GM12878 (cell line): ENCODE measurements at regions not wholly inside any gene's neighbourhood (a gene's known extent, or its start where the extent isn't known, plus 50 kb on each side); places are given as distances from the start of the nearest gene placed in this dataset.

ENCODE experiments used
- ATAC-seq: fragments of 200-7000 bp; cut with Tn5 transposase; 3 replicates; pipeline ENCODE4 v1.9.1; 2020; ENCODE audit warnings: mild to moderate bottlenecking, moderate library complexity
- BruUV-seq: library from RNA; stranded (reverse); fragments of 400-500 nt; replicated peaks from 2 replicates; lab custom pipeline; 2021; lab: Mats Ljungman, UMichigan
- CTCF ChIA-PET: fragments of 300-600 bp; sonication (Branson Sonifier 250); formaldehyde crosslinking; extraction: SDS; loops from one replicate; lab custom pipeline; 2021; ENCODE audit warnings: inconsistent platforms; lab: Yijun Ruan, JAX
- POLR2A ChIA-PET: fragments of 350-600 bp; formaldehyde crosslinking; extraction: SDS; loops from one replicate; lab custom pipeline; 2021; ENCODE audit warnings: inconsistent platforms; lab: Charles Lee
- RAD21 ChIA-PET: fragments of 300-600 bp; sonication (Branson Sonifier 250); formaldehyde crosslinking; loops from one replicate; lab custom pipeline; 2023; ENCODE audit warnings: antibody characterized with exemption; ENCODE audit not compliant: unreplicated experiment; lab: Charles Lee
- SMC1A ChIA-PET: fragments of 300-600 bp; sonication (Branson Sonifier 250); formaldehyde crosslinking; loops from one replicate; lab custom pipeline; 2023; ENCODE audit not compliant: unreplicated experiment, uncharacterized antibody; lab: Charles Lee
- DNase-seq: peaks from one replicate; pipeline ENCODE4 v3.0.0-alpha.2; 2011; ENCODE audit warnings: low read depth, low spot score
- FAIRE-seq: peaks from 3 replicates; lab custom pipeline; 2011; peaks lifted over from hg19 to GRCh38; lab: Jason Lieb, UNC
- H2AFZ ChIP-seq: 2 replicates; pipeline ENCODE4 v1.6.0; 2011; ENCODE audit warnings: low read depth, low read length, control low read depth; ENCODE audit not compliant: control insufficient read depth
- H3K27ac ChIP-seq: 2 replicates; pipeline ENCODE4 v1.5.1; 2011; ENCODE audit warnings: control low read depth; ENCODE audit not compliant: control insufficient read depth, insufficient read depth
- H3K27me3 ChIP-seq, 2 experiments: replicated peaks in 1 of 2; 2 replicates each; pipeline versions ENCODE4 v1.6.0 to v1.6.1; 2011; ENCODE audit warnings: low read length in 1 of 2; ENCODE audit not compliant: control insufficient read depth in 2 of 2, insufficient read depth in 2 of 2
- H3K36me3 ChIP-seq, 2 experiments: 2 replicates each; pipeline ENCODE4 v1.5.1; 2011; ENCODE audit warnings: low read length in 1 of 2; ENCODE audit not compliant: control insufficient read depth in 2 of 2, insufficient read depth in 2 of 2
- H3K4me1 ChIP-seq: 2 replicates; pipeline ENCODE4 v1.6.1; 2011; ENCODE audit warnings: mild to moderate bottlenecking, low read length, moderate library complexity, mixed read lengths; ENCODE audit not compliant: control insufficient read depth, insufficient read depth
- H3K4me2 ChIP-seq: 2 replicates; pipeline ENCODE4 v1.6.0; 2011; ENCODE audit warnings: control low read depth; ENCODE audit not compliant: control insufficient read depth, insufficient read depth
- H3K4me3 ChIP-seq: fragments of 200-600 bp; sonication (generic); 2 replicates; pipeline ENCODE4 v1.5.1; 2016
- H3K79me2 ChIP-seq: 2 replicates; pipeline ENCODE4 v1.6.0; 2011; ENCODE audit warnings: low read length; ENCODE audit not compliant: control insufficient read depth, insufficient read depth
- H3K9ac ChIP-seq: 2 replicates; pipeline ENCODE4 v1.8.0; 2011; ENCODE audit warnings: low read length, control low read depth, mixed read lengths; ENCODE audit not compliant: control insufficient read depth, insufficient read depth
- H3K9me3 ChIP-seq: replicated peaks from 3 replicates; pipeline ENCODE4 v1.5.1; 2011; ENCODE audit warnings: mild to moderate bottlenecking, low read length; ENCODE audit not compliant: control insufficient read depth, insufficient read depth
- H4K20me1 ChIP-seq: 2 replicates; pipeline ENCODE4 v1.6.0; 2011; ENCODE audit not compliant: control insufficient read depth, insufficient read depth
- ATF7 ChIP-seq: fragments of 450-650 bp; IDR thresholded peaks from 2 replicates; pipeline ENCODE4 v1.6.1; 2016; ENCODE audit warnings: low read depth, mild to moderate bottlenecking
- CBFB ChIP-seq: IDR thresholded peaks from 2 replicates; pipeline ENCODE4 v1.6.1; 2016; ENCODE audit warnings: antibody characterized with exemption, low read depth
- ELK1 ChIP-seq: IDR thresholded peaks from 2 replicates; pipeline ENCODE4 v1.6.1; 2012; ENCODE audit warnings: low read depth, low read length, improper control_type of control experiment
- EP300 ChIP-seq, 2 experiments: fragments of 150-350 bp in 1 of 2; IDR thresholded peaks; 2 replicates each; pipeline ENCODE4 v1.6.1; 2011 to 2012; ENCODE audit warnings: low read depth in 2 of 2, low read length in 2 of 2, borderline replicate concordance in 1 of 2, improper control_type of control experiment in 1 of 2, inconsistent platforms in 1 of 2; ENCODE audit not compliant: control insufficient read depth in 1 of 2
- IKZF2 ChIP-seq, 2 experiments: fragments of 450-650 bp; IDR thresholded peaks; 2 replicates each; pipeline ENCODE4 v1.6.1; 2017; ENCODE audit warnings: mild to moderate bottlenecking in 2 of 2, moderate library complexity in 2 of 2
- NFYA ChIP-seq: IDR thresholded peaks from 2 replicates; pipeline ENCODE4 v1.6.1; 2011; ENCODE audit warnings: low read depth, mild to moderate bottlenecking, low read length, improper control_type of control experiment, borderline replicate concordance
- NR2C2 ChIP-seq: IDR thresholded peaks from 2 replicates; pipeline ENCODE4 v1.6.1; 2011; ENCODE audit warnings: borderline replicate concordance, low read depth; ENCODE audit not compliant: control insufficient read depth, insufficient read length
- POLR2A ChIP-seq: IDR thresholded peaks from 2 replicates; pipeline ENCODE4 v1.6.1; 2011; ENCODE audit warnings: low read depth, mild to moderate bottlenecking, low read length
- RB1 ChIP-seq: fragments of 450-650 bp; formaldehyde crosslinking; IDR thresholded peaks from 2 replicates; pipeline ENCODE4 v1.6.1; 2017; ENCODE audit warnings: mild to moderate bottlenecking, borderline replicate concordance
- RELA ChIP-seq: fragments of 450-650 bp; IDR thresholded peaks from 2 replicates; pipeline ENCODE4 v1.8.0; 2014; ENCODE audit warnings: borderline replicate concordance; ENCODE audit not compliant: partially characterized antibody
- SMC3 ChIP-seq: IDR thresholded peaks from 2 replicates; pipeline ENCODE4 v1.6.1; 2011; ENCODE audit warnings: low read length, improper control_type of control experiment, borderline replicate concordance
- STAT1 ChIP-seq: fragments of 450-650 bp; conservative IDR thresholded peaks from 2 replicates; pipeline ENCODE4 v1.6.1; 2014; ENCODE audit warnings: antibody characterized with exemption, mild to moderate bottlenecking
- USF1 ChIP-seq: IDR thresholded peaks from 2 replicates; pipeline ENCODE4 v1.6.1; 2011; ENCODE audit warnings: borderline replicate concordance, low read depth, mild to moderate bottlenecking, moderate library complexity, mixed read lengths, low read length; ENCODE audit not compliant: insufficient read depth; ENCODE audit errors: extremely low read length
- USF2 ChIP-seq: IDR thresholded peaks from 2 replicates; pipeline ENCODE4 v1.6.1; 2011; ENCODE audit warnings: low read depth, low read length, improper control_type of control experiment, borderline replicate concordance
- WGBS: methylation state at CpG from one replicate; pipeline ENCODE4 v1.1.6; 2016; ENCODE audit warnings: low lambda C conversion rate; ENCODE audit not compliant: insufficient replicate concordance, insufficient coverage; ENCODE audit errors: missing lambda C conversion rate; 5-methylcytosine and 5-hydroxymethylcytosine counted together
- in situ Hi-C: fragments of 300-500 bp; cut with MboI; formaldehyde crosslinking; loops from 9 replicates; pipeline ENCODE4 v1.14.3; 2018; ENCODE audit warnings: mixed read lengths
- intact Hi-C: fragments of 100-400 bp; cut with micrococcal nuclease; formaldehyde crosslinking; loops from one replicate; pipeline ENCODE4 v1.14.2; 2022; ENCODE audit not compliant: unreplicated experiment
- TF ChIP-seq, protein P1 (sequence below): fragments of 450-650 bp; IDR thresholded peaks from 2 replicates; pipeline ENCODE4 v1.6.1; 2017; ENCODE audit warnings: antibody characterized with exemption, mild to moderate bottlenecking, moderate library complexity
- TF ChIP-seq, protein P2 (sequence below): fragments of 450-650 bp; IDR thresholded peaks from 2 replicates; pipeline ENCODE4 v1.6.1; 2017; ENCODE audit warnings: borderline replicate concordance

DNA sequence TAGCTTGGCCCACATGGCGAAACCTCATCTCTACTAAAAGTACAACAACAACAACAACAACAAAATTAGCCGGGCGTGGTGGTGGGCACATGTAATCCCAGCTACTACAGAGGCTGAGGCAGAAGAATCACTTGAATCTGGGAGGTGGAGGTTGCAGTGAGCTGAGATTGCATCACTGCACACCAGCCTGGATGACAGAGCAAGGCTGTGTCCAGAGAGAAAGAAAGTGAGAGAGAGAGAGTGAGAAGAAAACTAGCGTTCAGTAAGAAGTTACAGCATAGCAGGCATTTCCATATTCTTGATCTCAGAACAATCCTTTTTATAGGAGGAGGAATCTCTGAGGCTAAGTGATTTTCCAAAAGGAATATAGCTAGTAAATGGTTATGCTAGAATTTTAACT lies 1076.1 kb downstream of the AGBL1 start:
- H2AFZ ChIP-seq = no peak overlapping the region
- ChIA-PET POLR2A (no interaction called here), RAD21 (no interaction called here), SMC1A (no interaction called here), CTCF (no interaction called here)
- no peak overlapping the region for H3K9ac ChIP-seq
- no TSS peak for BruUV-seq
- H3K4me3 ChIP-seq = no peak overlapping the region
- no peak for DNase-seq
- FAIRE-seq = no peak
- no peaks in the 10 kb centered on the region for H4K20me1 ChIP-seq
- ATAC-seq = no peak
- in situ Hi-C loops (no loop called here), intact Hi-C loops (no loop called here)
- no peaks in the 10 kb centered on the region for H3K79me2 ChIP-seq
- no peaks in the 10 kb centered on the region for H3K9me3 ChIP-seq
- H3K27me3 ChIP-seq = no peaks in the 10 kb centered on the region
- no peak overlapping the region for H3K27ac ChIP-seq
- H3K36me3 ChIP-seq = no peaks in the 10 kb centered on the region
- H3K4me1 ChIP-seq = no peaks in the 10 kb centered on the region
- WGBS = 0% methylated on average over 4 of the region's 4 CpGs
- no peak overlapping the region for H3K4me2 ChIP-seq
- TF ChIP-seq NFYA (no peak), SMC3 (no peak), EP300 (IDR thresholded peaks at IDR 0.05; ENCODE audit: borderline replicate concordance in 1 of 2, control insufficient read depth in 1 of 2, low read depth in 2 of 2, low read length in 2 of 2) (no peak), IKZF2 (IDR thresholded peaks at IDR 0.05) (no peak), RB1 (no peak), ATF7 (no peak), NR2C2 (no peak), USF1 (no peak), RELA (no peak), USF2 (no peak), CBFB (no peak), POLR2A (no peak), STAT1 (no peak), ELK1 (no peak)
- TF ChIP-seq, protein P1, sequence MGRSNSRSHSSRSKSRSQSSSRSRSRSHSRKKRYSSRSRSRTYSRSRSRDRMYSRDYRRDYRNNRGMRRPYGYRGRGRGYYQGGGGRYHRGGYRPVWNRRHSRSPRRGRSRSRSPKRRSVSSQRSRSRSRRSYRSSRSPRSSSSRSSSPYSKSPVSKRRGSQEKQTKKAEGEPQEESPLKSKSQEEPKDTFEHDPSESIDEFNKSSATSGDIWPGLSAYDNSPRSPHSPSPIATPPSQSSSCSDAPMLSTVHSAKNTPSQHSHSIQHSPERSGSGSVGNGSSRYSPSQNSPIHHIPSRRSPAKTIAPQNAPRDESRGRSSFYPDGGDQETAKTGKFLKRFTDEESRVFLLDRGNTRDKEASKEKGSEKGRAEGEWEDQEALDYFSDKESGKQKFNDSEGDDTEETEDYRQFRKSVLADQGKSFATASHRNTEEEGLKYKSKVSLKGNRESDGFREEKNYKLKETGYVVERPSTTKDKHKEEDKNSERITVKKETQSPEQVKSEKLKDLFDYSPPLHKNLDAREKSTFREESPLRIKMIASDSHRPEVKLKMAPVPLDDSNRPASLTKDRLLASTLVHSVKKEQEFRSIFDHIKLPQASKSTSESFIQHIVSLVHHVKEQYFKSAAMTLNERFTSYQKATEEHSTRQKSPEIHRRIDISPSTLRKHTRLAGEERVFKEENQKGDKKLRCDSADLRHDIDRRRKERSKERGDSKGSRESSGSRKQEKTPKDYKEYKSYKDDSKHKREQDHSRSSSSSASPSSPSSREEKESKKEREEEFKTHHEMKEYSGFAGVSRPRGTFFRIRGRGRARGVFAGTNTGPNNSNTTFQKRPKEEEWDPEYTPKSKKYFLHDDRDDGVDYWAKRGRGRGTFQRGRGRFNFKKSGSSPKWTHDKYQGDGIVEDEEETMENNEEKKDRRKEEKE = no peak
- TF ChIP-seq, protein P2, sequence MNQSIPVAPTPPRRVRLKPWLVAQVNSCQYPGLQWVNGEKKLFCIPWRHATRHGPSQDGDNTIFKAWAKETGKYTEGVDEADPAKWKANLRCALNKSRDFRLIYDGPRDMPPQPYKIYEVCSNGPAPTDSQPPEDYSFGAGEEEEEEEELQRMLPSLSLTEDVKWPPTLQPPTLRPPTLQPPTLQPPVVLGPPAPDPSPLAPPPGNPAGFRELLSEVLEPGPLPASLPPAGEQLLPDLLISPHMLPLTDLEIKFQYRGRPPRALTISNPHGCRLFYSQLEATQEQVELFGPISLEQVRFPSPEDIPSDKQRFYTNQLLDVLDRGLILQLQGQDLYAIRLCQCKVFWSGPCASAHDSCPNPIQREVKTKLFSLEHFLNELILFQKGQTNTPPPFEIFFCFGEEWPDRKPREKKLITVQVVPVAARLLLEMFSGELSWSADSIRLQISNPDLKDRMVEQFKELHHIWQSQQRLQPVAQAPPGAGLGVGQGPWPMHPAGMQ = no peak
